HCT116 (cell line): ENCODE measurements at regions not wholly inside any gene's neighbourhood (a gene's known extent, or its start where the extent isn't known, plus 50 kb on each side); places are given as distances from the start of the nearest gene placed in this dataset.

Experiments used
- ATAC-seq: fragments of 200-7000 bp; cut with Tn5 transposase; 2 replicates; pipeline ENCODE4 v1.9.1; 2020; ENCODE audit warnings: mild to moderate bottlenecking, moderate library complexity
- BruUV-seq: library from RNA; stranded (reverse); fragments of 400-500 nt; replicated peaks from 2 replicates; lab custom pipeline; 2021; lab: Mats Ljungman, UMichigan
- CTCF ChIA-PET: fragments of 300-600 bp; sonication (Branson Sonifier 250); formaldehyde crosslinking; loops from one replicate; lab custom pipeline; 2021; ENCODE audit warnings: antibody characterized with exemption; lab: Charles Lee
- POLR2A ChIA-PET: fragments of 300-600, 350-600 bp; sonication (Branson Sonifier 250); formaldehyde crosslinking; loops from one replicate; lab custom pipeline; 2021; ENCODE audit warnings: antibody characterized with exemption; lab: Charles Lee
- RAD21 ChIA-PET, 2 experiments: fragments of 300-600 bp; sonication (Branson Sonifier 250); formaldehyde crosslinking; loops; one replicate each; lab custom pipeline; 2023; ENCODE audit warnings: low total read pairs in 2 of 2; ENCODE audit not compliant: uncharacterized antibody in 2 of 2, unreplicated experiment in 2 of 2, low non-redundant PET in 1 of 2; lab: Charles Lee
- DNase-seq: peaks from one replicate; pipeline ENCODE4 v3.0.0-alpha.2; 2010; ENCODE audit warnings: low read depth, low spot score
- H2AFZ ChIP-seq: fragments of 200-600 bp; shearing (Covaris generic), sonication (generic); 2 replicates; pipeline ENCODE4 v1.6.1; 2017; ENCODE audit warnings: low read depth, mixed run types, mixed read lengths, antibody characterized with exemption, low read length; ENCODE audit not compliant: poor library complexity, severe bottlenecking
- H3K27ac ChIP-seq: 2 replicates; pipeline ENCODE4 v1.5.1; 2012; ENCODE audit warnings: low read depth, low read length
- H3K27me3 ChIP-seq: fragments of 200-600 bp; sonication (generic); 2 replicates; pipeline ENCODE4 v1.6.1; 2016; ENCODE audit warnings: mixed run types, low read length, mixed read lengths; ENCODE audit not compliant: insufficient read depth
- H3K36me3 ChIP-seq, 2 experiments: fragments of 200-500 bp in 1 of 2; fragments of 200-600 bp in 1 of 2; sonication (Bioruptor generic) in 1 of 2; sonication (generic) in 1 of 2; 2 replicates each; pipeline versions ENCODE4 v1.5.1 to v1.6.1; 2014 to 2016; ENCODE audit warnings: low read length in 2 of 2, inconsistent platforms in 1 of 2, mixed read lengths in 1 of 2, mixed run types in 1 of 2; ENCODE audit not compliant: insufficient read depth in 2 of 2, control insufficient read depth in 1 of 2
- H3K4me1 ChIP-seq, 2 experiments: fragments of 200-600 bp in 1 of 2; sonication (generic) in 1 of 2; 2 replicates each; pipeline versions ENCODE4 v1.5.1 to v1.6.1; 2012 to 2017; ENCODE audit warnings: low read length in 2 of 2, inconsistent platforms in 1 of 2, mild to moderate bottlenecking in 1 of 2, mixed read lengths in 1 of 2, mixed run types in 1 of 2, moderate library complexity in 1 of 2; ENCODE audit not compliant: insufficient read depth in 2 of 2, control insufficient read depth in 1 of 2
- H3K4me2 ChIP-seq: fragments of 200-600 bp; sonication (generic); 2 replicates; pipeline ENCODE4 v1.6.1; 2017; ENCODE audit warnings: mixed run types, low read length, mixed read lengths
- H3K4me3 ChIP-seq, 2 experiments: fragments of 200-600 bp in 1 of 2; sonication (generic) in 1 of 2; replicated peaks in 1 of 2; 2 replicates each; pipeline ENCODE4 v1.5.1; 2011 to 2016; ENCODE audit warnings: low read length in 2 of 2, control low read depth in 1 of 2, low read depth in 1 of 2, mild to moderate bottlenecking in 1 of 2, mixed read lengths in 1 of 2, mixed run types in 1 of 2
- H3K79me2 ChIP-seq: fragments of 200-600 bp; sonication (generic); 2 replicates; pipeline ENCODE4 v1.6.1; 2017; ENCODE audit warnings: mild to moderate bottlenecking, mixed run types, low read length, moderate library complexity, mixed read lengths; ENCODE audit not compliant: insufficient read depth
- H3K9ac ChIP-seq: fragments of 200-600 bp; sonication (generic); 2 replicates; pipeline ENCODE4 v1.6.1; 2016; ENCODE audit warnings: low read length, mixed read lengths
- H3K9me2 ChIP-seq: fragments of 200-600 bp; sonication (generic), shearing (Covaris generic); 2 replicates; pipeline ENCODE4 v1.6.1; 2017; ENCODE audit warnings: mixed run types, mild to moderate bottlenecking, moderate library complexity; ENCODE audit not compliant: insufficient read depth
- H3K9me3 ChIP-seq, 2 experiments: fragments of 200-500 bp in 1 of 2; fragments of 200-600 bp in 1 of 2; sonication (Bioruptor generic) in 1 of 2; sonication (generic) in 1 of 2; 2 replicates each; pipeline ENCODE4 v1.6.1; 2014 to 2017; ENCODE audit warnings: low read length in 2 of 2, mixed read lengths in 2 of 2, inconsistent platforms in 1 of 2, low read depth in 1 of 2, mild to moderate bottlenecking in 1 of 2, mixed run types in 1 of 2, moderate library complexity in 1 of 2; ENCODE audit not compliant: control insufficient read depth in 1 of 2, insufficient read depth in 1 of 2
- H4K20me1 ChIP-seq: fragments of 200-600 bp; sonication (generic), shearing (Covaris generic); 2 replicates; pipeline ENCODE4 v1.6.1; 2017; ENCODE audit warnings: mixed run types, mild to moderate bottlenecking, moderate library complexity; ENCODE audit not compliant: insufficient read depth
- CBX3 ChIP-seq: IDR thresholded peaks from 2 replicates; pipeline ENCODE4 v1.6.1; 2012; ENCODE audit warnings: low read depth
- CEBPB ChIP-seq: IDR thresholded peaks from 2 replicates; pipeline ENCODE4 v1.6.1; 2012; ENCODE audit warnings: low read depth
- CTCF ChIP-seq, 3 experiments: fragments of 200-600 bp in 1 of 3; sonication (generic) in 1 of 3; IDR thresholded peaks in 2 of 3; conservative IDR thresholded peaks in 1 of 3; 2 replicates each; pipeline ENCODE4 v1.5.1; 2012 to 2017; ENCODE audit warnings: low read depth in 2 of 3, low read length in 2 of 3, antibody characterized with exemption in 1 of 3, borderline replicate concordance in 1 of 3, control low read depth in 1 of 3, mild to moderate bottlenecking in 1 of 3, mixed read lengths in 1 of 3, mixed run types in 1 of 3, moderate library complexity in 1 of 3; ENCODE audit not compliant: insufficient read depth in 1 of 3
- EGR1 ChIP-seq: IDR thresholded peaks from 2 replicates; pipeline ENCODE4 v1.6.1; 2012; ENCODE audit warnings: low read depth
- ELF1 ChIP-seq: IDR thresholded peaks from 2 replicates; pipeline ENCODE4 v1.6.1; 2012; ENCODE audit warnings: low read depth, borderline replicate concordance
- EZH2 ChIP-seq: fragments of 200-600 bp; sonication (generic); IDR thresholded peaks from 2 replicates; pipeline ENCODE4 v1.6.1; 2017; ENCODE audit warnings: antibody characterized with exemption, mixed run types
- EZH2phosphoT487 ChIP-seq: fragments of 200-600 bp; IDR thresholded peaks from 2 replicates; pipeline ENCODE4 v1.6.1; 2018; ENCODE audit warnings: antibody characterized with exemption, borderline replicate concordance
- FOSL1 ChIP-seq: IDR thresholded peaks from 2 replicates; pipeline ENCODE4 v1.6.1; 2012; ENCODE audit warnings: low read depth
- JUND ChIP-seq: IDR thresholded peaks from 2 replicates; pipeline ENCODE4 v1.6.1; 2012
- POLR2AphosphoS5 ChIP-seq: IDR thresholded peaks from 2 replicates; pipeline ENCODE4 v1.6.1; 2011; ENCODE audit warnings: mild to moderate bottlenecking, low read depth, low read length, moderate library complexity
- RAD21 ChIP-seq: IDR thresholded peaks from 2 replicates; pipeline ENCODE4 v1.6.1; 2012; ENCODE audit warnings: low read depth, mild to moderate bottlenecking
- SIN3A ChIP-seq: IDR thresholded peaks from 2 replicates; pipeline ENCODE4 v1.6.1; 2012; ENCODE audit warnings: low read depth
- SP1 ChIP-seq: IDR thresholded peaks from 2 replicates; pipeline ENCODE4 v1.6.1; 2012; ENCODE audit warnings: low read depth
- TCF7L2 ChIP-seq: IDR thresholded peaks from 2 replicates; pipeline ENCODE4 v1.7.0; 2011; ENCODE audit warnings: borderline replicate concordance, inconsistent platforms; ENCODE audit not compliant: insufficient read depth, insufficient read length; ENCODE audit errors: extremely low read depth
- YY1 ChIP-seq: IDR thresholded peaks from 2 replicates; pipeline ENCODE4 v1.6.1; 2011; ENCODE audit warnings: low read length, low read depth, moderate library complexity, mild to moderate bottlenecking; ENCODE audit not compliant: insufficient replicate concordance; ENCODE audit errors: extremely low read depth
- ZFX ChIP-seq: fragments of 450-650 bp; IDR thresholded peaks from 2 replicates; pipeline ENCODE4 v1.6.1; 2017
- ZNF274 ChIP-seq: fragments of 200-500 bp; sonication (Bioruptor generic); IDR thresholded peaks from 2 replicates; pipeline ENCODE4 v1.6.1; 2014; ENCODE audit warnings: mild to moderate bottlenecking, low read depth, low read length, inconsistent platforms
- intact Hi-C: fragments of 100-400 bp; cut with micrococcal nuclease; formaldehyde crosslinking; loops from 2 replicates; pipeline ENCODE4 v1.10.0; 2022
- TF ChIP-seq, protein P1 (sequence below): IDR thresholded peaks from 2 replicates; pipeline ENCODE4 v1.6.1; 2011; ENCODE audit warnings: mild to moderate bottlenecking, low read length, moderate library complexity; ENCODE audit not compliant: insufficient replicate concordance; ENCODE audit errors: extremely low read depth
- TF ChIP-seq, protein P2 (sequence below): IDR thresholded peaks from 2 replicates; pipeline ENCODE4 v1.6.1; 2012
- TF ChIP-seq, protein P3 (sequence below): IDR thresholded peaks from 2 replicates; pipeline ENCODE4 v1.6.1; 2012; ENCODE audit warnings: low read depth

DNA sequence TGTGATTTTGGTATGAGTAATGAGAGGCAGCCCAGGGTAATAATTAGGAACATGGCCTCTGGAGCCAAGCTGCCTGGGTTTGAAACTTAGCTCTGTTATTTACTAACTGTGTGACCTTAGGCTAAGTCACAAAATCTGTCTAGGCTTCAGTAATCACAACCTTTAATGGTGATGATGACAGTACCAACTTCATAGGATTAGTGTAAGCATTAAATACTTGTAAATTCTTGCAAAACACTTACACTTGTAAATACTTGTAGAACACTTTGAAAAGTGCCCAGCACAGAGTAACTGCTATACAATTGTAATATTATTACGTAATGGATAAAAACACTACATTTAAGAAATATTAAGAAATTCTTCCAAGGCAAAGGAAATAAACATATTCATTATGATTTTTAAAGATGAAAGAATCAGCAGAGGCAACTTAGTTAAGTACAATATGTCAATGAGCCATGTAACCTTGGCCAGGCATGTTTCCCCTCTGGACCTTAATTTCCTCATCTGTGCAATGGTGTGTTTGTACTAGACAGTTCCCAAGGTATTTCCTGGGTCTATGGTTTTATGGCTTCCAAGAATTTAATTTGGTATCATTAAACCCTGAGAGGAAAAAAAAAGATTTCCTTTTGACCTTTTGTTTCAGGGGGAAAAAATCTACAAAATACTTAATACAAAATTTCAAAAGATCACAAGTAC, 628.5 kb upstream of the KLHL1 start:
- TF ChIP-seq ELF1 (no peak), ZFX (no peak), FOSL1 (no peak), RAD21 (no peak), TCF7L2 (no peak), POLR2AphosphoS5 (no peak), SIN3A (no peak), EZH2 (no peak), EZH2phosphoT487 (no peak), ZNF274 (no peak), CBX3 (no peak), CEBPB (no peak), SP1 (no peak), EGR1 (no peak), JUND (no peak), YY1 (no peak), CTCF (IDR thresholded peaks at IDR 0.05 in 2 of 3, conservative IDR thresholded peaks at IDR 0.05 in 1 of 3; ENCODE audit: borderline replicate concordance in 1 of 3, insufficient read depth in 1 of 3, low read depth in 2 of 3, low read length in 2 of 3) (no peak)
- TF ChIP-seq, protein P1, sequence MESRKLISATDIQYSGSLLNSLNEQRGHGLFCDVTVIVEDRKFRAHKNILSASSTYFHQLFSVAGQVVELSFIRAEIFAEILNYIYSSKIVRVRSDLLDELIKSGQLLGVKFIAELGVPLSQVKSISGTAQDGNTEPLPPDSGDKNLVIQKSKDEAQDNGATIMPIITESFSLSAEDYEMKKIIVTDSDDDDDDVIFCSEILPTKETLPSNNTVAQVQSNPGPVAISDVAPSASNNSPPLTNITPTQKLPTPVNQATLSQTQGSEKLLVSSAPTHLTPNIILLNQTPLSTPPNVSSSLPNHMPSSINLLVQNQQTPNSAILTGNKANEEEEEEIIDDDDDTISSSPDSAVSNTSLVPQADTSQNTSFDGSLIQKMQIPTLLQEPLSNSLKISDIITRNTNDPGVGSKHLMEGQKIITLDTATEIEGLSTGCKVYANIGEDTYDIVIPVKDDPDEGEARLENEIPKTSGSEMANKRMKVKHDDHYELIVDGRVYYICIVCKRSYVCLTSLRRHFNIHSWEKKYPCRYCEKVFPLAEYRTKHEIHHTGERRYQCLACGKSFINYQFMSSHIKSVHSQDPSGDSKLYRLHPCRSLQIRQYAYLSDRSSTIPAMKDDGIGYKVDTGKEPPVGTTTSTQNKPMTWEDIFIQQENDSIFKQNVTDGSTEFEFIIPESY, result no peak
- TF ChIP-seq, protein P2, sequence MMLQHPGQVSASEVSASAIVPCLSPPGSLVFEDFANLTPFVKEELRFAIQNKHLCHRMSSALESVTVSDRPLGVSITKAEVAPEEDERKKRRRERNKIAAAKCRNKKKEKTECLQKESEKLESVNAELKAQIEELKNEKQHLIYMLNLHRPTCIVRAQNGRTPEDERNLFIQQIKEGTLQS, result no peak
- TF ChIP-seq, protein P3, sequence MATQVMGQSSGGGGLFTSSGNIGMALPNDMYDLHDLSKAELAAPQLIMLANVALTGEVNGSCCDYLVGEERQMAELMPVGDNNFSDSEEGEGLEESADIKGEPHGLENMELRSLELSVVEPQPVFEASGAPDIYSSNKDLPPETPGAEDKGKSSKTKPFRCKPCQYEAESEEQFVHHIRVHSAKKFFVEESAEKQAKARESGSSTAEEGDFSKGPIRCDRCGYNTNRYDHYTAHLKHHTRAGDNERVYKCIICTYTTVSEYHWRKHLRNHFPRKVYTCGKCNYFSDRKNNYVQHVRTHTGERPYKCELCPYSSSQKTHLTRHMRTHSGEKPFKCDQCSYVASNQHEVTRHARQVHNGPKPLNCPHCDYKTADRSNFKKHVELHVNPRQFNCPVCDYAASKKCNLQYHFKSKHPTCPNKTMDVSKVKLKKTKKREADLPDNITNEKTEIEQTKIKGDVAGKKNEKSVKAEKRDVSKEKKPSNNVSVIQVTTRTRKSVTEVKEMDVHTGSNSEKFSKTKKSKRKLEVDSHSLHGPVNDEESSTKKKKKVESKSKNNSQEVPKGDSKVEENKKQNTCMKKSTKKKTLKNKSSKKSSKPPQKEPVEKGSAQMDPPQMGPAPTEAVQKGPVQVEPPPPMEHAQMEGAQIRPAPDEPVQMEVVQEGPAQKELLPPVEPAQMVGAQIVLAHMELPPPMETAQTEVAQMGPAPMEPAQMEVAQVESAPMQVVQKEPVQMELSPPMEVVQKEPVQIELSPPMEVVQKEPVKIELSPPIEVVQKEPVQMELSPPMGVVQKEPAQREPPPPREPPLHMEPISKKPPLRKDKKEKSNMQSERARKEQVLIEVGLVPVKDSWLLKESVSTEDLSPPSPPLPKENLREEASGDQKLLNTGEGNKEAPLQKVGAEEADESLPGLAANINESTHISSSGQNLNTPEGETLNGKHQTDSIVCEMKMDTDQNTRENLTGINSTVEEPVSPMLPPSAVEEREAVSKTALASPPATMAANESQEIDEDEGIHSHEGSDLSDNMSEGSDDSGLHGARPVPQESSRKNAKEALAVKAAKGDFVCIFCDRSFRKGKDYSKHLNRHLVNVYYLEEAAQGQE, result no peak
- ChIA-PET RAD21 (no interaction called here), POLR2A (no interaction called here), CTCF (no interaction called here)
- no peaks in the 10 kb centered on the region for H3K79me2 ChIP-seq
- BruUV-seq, result no TSS peak
- no peak overlapping the region for H2AFZ ChIP-seq
- no peak overlapping the region for H3K4me2 ChIP-seq
- no peaks in the 10 kb centered on the region for H3K36me3 ChIP-seq
- H3K27me3 ChIP-seq, result no peaks in the 10 kb centered on the region
- H3K4me1 ChIP-seq, result no peaks in the 10 kb centered on the region
- no peak for ATAC-seq
- no peaks in the 10 kb centered on the region for H3K9me2 ChIP-seq
- no peak overlapping the region for H3K4me3 ChIP-seq
- intact Hi-C loops, result no loop called here
- H3K27ac ChIP-seq, result no peak overlapping the region
- no peak for DNase-seq
- H3K9ac ChIP-seq, result no peak overlapping the region
- no peaks in the 10 kb centered on the region for H4K20me1 ChIP-seq
- no peaks in the 10 kb centered on the region for H3K9me3 ChIP-seq
